Liver (tissue), 3 donors: ENCODE measurements at regions not wholly inside any gene's neighbourhood (a gene's known extent, or its start where the extent isn't known, plus 50 kb on each side); places are given as distances from the start of the nearest gene placed in this dataset.
"Not testable (repeated sequence)": the region's sequence is repeated elsewhere in the genome, so short reads cannot be mapped to it uniquely, and the experiment has no call there.

Experiments used
- EGR1 ChIP-seq, 2 donors: IDR thresholded peaks; 2 replicates each; pipeline ENCODE4 v1.6.1; 2016 to 2018; ENCODE audit warnings: antibody characterized with exemption in 2 of 2, low read depth in 2 of 2
- FOXA1 ChIP-seq: IDR thresholded peaks from 2 replicates; pipeline ENCODE4 v1.6.1; 2016; ENCODE audit warnings: antibody characterized with exemption
- GABPA ChIP-seq, 2 donors: IDR thresholded peaks in 1 of 2; conservative IDR thresholded peaks in 1 of 2; 2 replicates each; pipeline ENCODE4 v1.6.1; 2016; ENCODE audit warnings: antibody characterized with exemption in 2 of 2, mild to moderate bottlenecking in 1 of 2, moderate library complexity in 1 of 2
- HNF4A ChIP-seq, 2 donors: conservative IDR thresholded peaks; 2 replicates each; pipeline ENCODE4 v1.6.1; 2016; ENCODE audit warnings: antibody characterized with exemption in 2 of 2, mild to moderate bottlenecking in 2 of 2
- JUND ChIP-seq, 2 donors: IDR thresholded peaks; 2 replicates each; pipeline ENCODE4 v1.6.1; 2016; ENCODE audit warnings: antibody characterized with exemption in 2 of 2
- MAX ChIP-seq: IDR thresholded peaks from 2 replicates; pipeline ENCODE4 v1.6.1; 2016; ENCODE audit warnings: antibody characterized with exemption
- RAD21 ChIP-seq, 2 donors: IDR thresholded peaks; 2 replicates each; pipeline ENCODE4 v1.6.1; 2016; ENCODE audit warnings: antibody characterized with exemption in 2 of 2, mild to moderate bottlenecking in 2 of 2
- REST ChIP-seq: IDR thresholded peaks from 2 replicates; pipeline ENCODE4 v1.6.1; 2016; ENCODE audit warnings: antibody characterized with exemption, mild to moderate bottlenecking
- SP1 ChIP-seq: IDR thresholded peaks from 2 replicates; pipeline ENCODE4 v1.6.1; 2018; ENCODE audit warnings: antibody characterized with exemption, mild to moderate bottlenecking
- TAF1 ChIP-seq: conservative IDR thresholded peaks from 2 replicates; pipeline ENCODE4 v1.6.1; 2016; ENCODE audit warnings: antibody characterized with exemption, mild to moderate bottlenecking
- YY1 ChIP-seq: IDR thresholded peaks from 2 replicates; pipeline ENCODE4 v1.6.1; 2016; ENCODE audit warnings: antibody characterized with exemption, mild to moderate bottlenecking
- TF ChIP-seq, protein P1 (sequence below): fragments of 150-350 bp; IDR thresholded peaks from 2 replicates; pipeline ENCODE4 v1.5.1; 2017; ENCODE audit warnings: improper control_type of control experiment, low read depth, low read length; ENCODE audit not compliant: missing input control
- TF ChIP-seq, protein P2 (sequence below): IDR thresholded peaks from 2 replicates; pipeline ENCODE4 v1.6.1; 2016; ENCODE audit warnings: antibody characterized with exemption
- donor health status: healthy.
- donor health status: healthy.

GRCh38 chr1:182225755-182226154 is 164.2 kb upstream of the ZNF648 start:
- not testable (repeated sequence) for TF ChIP-seq FOXA1; SP1; YY1; EGR1 (IDR thresholded peaks at IDR 0.05; ENCODE audit: low read depth in 2 of 2); REST; TAF1; RAD21 (IDR thresholded peaks at IDR 0.05); GABPA (IDR thresholded peaks at IDR 0.05 in 1 of 2, conservative IDR thresholded peaks at IDR 0.05 in 1 of 2); MAX; JUND (IDR thresholded peaks at IDR 0.05); HNF4A (conservative IDR thresholded peaks at IDR 0.05)
- TF ChIP-seq, protein P1, sequence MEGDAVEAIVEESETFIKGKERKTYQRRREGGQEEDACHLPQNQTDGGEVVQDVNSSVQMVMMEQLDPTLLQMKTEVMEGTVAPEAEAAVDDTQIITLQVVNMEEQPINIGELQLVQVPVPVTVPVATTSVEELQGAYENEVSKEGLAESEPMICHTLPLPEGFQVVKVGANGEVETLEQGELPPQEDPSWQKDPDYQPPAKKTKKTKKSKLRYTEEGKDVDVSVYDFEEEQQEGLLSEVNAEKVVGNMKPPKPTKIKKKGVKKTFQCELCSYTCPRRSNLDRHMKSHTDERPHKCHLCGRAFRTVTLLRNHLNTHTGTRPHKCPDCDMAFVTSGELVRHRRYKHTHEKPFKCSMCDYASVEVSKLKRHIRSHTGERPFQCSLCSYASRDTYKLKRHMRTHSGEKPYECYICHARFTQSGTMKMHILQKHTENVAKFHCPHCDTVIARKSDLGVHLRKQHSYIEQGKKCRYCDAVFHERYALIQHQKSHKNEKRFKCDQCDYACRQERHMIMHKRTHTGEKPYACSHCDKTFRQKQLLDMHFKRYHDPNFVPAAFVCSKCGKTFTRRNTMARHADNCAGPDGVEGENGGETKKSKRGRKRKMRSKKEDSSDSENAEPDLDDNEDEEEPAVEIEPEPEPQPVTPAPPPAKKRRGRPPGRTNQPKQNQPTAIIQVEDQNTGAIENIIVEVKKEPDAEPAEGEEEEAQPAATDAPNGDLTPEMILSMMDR, result not testable (repeated sequence)
- TF ChIP-seq, protein P2, sequence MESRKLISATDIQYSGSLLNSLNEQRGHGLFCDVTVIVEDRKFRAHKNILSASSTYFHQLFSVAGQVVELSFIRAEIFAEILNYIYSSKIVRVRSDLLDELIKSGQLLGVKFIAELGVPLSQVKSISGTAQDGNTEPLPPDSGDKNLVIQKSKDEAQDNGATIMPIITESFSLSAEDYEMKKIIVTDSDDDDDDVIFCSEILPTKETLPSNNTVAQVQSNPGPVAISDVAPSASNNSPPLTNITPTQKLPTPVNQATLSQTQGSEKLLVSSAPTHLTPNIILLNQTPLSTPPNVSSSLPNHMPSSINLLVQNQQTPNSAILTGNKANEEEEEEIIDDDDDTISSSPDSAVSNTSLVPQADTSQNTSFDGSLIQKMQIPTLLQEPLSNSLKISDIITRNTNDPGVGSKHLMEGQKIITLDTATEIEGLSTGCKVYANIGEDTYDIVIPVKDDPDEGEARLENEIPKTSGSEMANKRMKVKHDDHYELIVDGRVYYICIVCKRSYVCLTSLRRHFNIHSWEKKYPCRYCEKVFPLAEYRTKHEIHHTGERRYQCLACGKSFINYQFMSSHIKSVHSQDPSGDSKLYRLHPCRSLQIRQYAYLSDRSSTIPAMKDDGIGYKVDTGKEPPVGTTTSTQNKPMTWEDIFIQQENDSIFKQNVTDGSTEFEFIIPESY, result not testable (repeated sequence)
